Caco-2 (cell line): ENCODE measurements at regions not wholly inside any gene's neighbourhood (a gene's known extent, or its start where the extent isn't known, plus 50 kb on each side); places are given as distances from the start of the nearest gene placed in this dataset.

ENCODE experiments used
- BruUV-seq: library from RNA; stranded (reverse); fragments of 400-500 nt; replicated peaks from 2 replicates; lab custom pipeline; 2021; lab: Mats Ljungman, UMichigan
- CTCF ChIA-PET: fragments of 300-600 bp; sonication (Branson Sonifier 250); formaldehyde crosslinking; loops from one replicate; lab custom pipeline; 2022; ENCODE audit warnings: antibody characterized with exemption; lab: Charles Lee
- POLR2A ChIA-PET: fragments of 300-600 bp; sonication (Branson Sonifier 250); formaldehyde crosslinking; loops from one replicate; lab custom pipeline; 2022; ENCODE audit warnings: antibody characterized with exemption; lab: Charles Lee
- DNase-seq, 2 experiments: peaks; one replicate each; pipeline versions ENCODE4 v3.0.0 to v3.0.0-alpha.2; 2020 to 2022
- H3K27me3 ChIP-seq: replicated peaks from 2 replicates; pipeline ENCODE4 v1.6.0; 2011; ENCODE audit warnings: low read length; ENCODE audit not compliant: control insufficient read depth, insufficient read depth
- H3K36me3 ChIP-seq: 2 replicates; pipeline ENCODE4 v1.5.1; 2011; ENCODE audit warnings: low read length; ENCODE audit not compliant: control insufficient read depth, insufficient read depth
- H3K4me1 ChIP-seq: fragments of 250-450 bp; sonication (Bioruptor Pico); 2 replicates; pipeline ENCODE4 v1.5.1; 2020; ENCODE audit warnings: mild to moderate bottlenecking
- H3K4me3 ChIP-seq: 2 replicates; pipeline ENCODE4 v1.5.1; 2011; ENCODE audit warnings: low read depth, mild to moderate bottlenecking, control low read depth, low read length
- H3K9me3 ChIP-seq: fragments of 250-450 bp; sonication (Bioruptor Pico); 2 replicates; pipeline ENCODE4 v1.5.1; 2020; ENCODE audit warnings: mild to moderate bottlenecking, moderate library complexity
- H3K27ac Mint-ChIP-seq: one replicate; pipeline ENCODE4 v1.8.0; 2022; ENCODE audit warnings: mixed read lengths; ENCODE audit not compliant: unreplicated experiment
- H3K27me3 Mint-ChIP-seq: one replicate; pipeline ENCODE4 v1.8.0; 2022; ENCODE audit warnings: mixed read lengths; ENCODE audit not compliant: insufficient read depth, unreplicated experiment
- H3K36me3 Mint-ChIP-seq: one replicate; pipeline ENCODE4 v1.8.0; 2022; ENCODE audit warnings: mild to moderate bottlenecking, mixed read lengths; ENCODE audit not compliant: insufficient read depth, unreplicated experiment
- H3K4me1 Mint-ChIP-seq: one replicate; pipeline ENCODE4 v1.8.0; 2022; ENCODE audit warnings: low read depth, mixed read lengths; ENCODE audit not compliant: unreplicated experiment
- H3K4me3 Mint-ChIP-seq: one replicate; pipeline ENCODE4 v1.8.0; 2022; ENCODE audit warnings: mild to moderate bottlenecking, moderate library complexity, mixed read lengths; ENCODE audit not compliant: unreplicated experiment
- H3K9me3 Mint-ChIP-seq: one replicate; pipeline ENCODE4 v1.8.0; 2022; ENCODE audit warnings: mixed read lengths; ENCODE audit not compliant: unreplicated experiment
- intact Hi-C: fragments of 100-400 bp; cut with micrococcal nuclease; formaldehyde crosslinking; loops from one replicate; pipeline ENCODE4 v1.10.0; 2022; ENCODE audit not compliant: unreplicated experiment
- TF ChIP-seq, protein P1 (sequence below), 2 experiments: fragments of 200-600 bp in 1 of 2; IDR thresholded peaks; 1 replicate in 1 of 2; 2 replicates in 1 of 2; pipeline versions ENCODE4 v1.5.1 to v1.8.0; 2011 to 2022; ENCODE audit warnings: antibody characterized with exemption in 1 of 2, control low read depth in 1 of 2, inconsistent platforms in 1 of 2, low read depth in 1 of 2, low read length in 1 of 2, mild to moderate bottlenecking in 1 of 2, moderate library complexity in 1 of 2; ENCODE audit not compliant: insufficient read depth in 1 of 2, severe bottlenecking in 1 of 2, unreplicated experiment in 1 of 2

DNA sequence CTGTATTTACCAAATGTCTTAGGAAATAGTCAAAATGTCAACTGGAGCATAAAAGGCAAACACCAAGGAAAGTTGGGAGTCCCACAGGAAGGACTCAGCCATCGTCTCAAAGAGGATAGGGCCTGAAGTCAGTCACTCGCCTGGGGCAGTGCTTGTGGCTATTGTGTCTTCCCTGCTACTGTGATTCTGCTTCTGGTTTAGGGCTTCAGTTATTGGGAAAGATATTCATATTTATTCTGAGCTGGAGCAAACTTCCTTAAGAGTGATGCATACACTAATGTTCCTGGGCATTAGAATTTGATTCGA is 118.1 kb downstream of the EDEM1 start:
- ChIA-PET POLR2A (no interaction called here), CTCF (no interaction called here)
- peaks cover 27% of the 10 kb centered on the region for H3K4me1 ChIP-seq
- H3K4me3 ChIP-seq: no peak overlapping the region
- Mint-ChIP-seq H3K4me1 (peaks cover 15% of the 10 kb centered on the region), H3K27me3 (no peaks in the 10 kb centered on the region), H3K9me3 (peaks cover 11% of the 10 kb centered on the region), H3K27ac (peak overlapping the region; percentile 58), H3K36me3 (no peaks in the 10 kb centered on the region), H3K4me3 (peak overlapping the region; percentile 16)
- no peaks in the 10 kb centered on the region for H3K27me3 ChIP-seq
- DNase-seq: no peak
- no peaks in the 10 kb centered on the region for H3K9me3 ChIP-seq
- H3K36me3 ChIP-seq: no peaks in the 10 kb centered on the region
- TF ChIP-seq, protein P1, sequence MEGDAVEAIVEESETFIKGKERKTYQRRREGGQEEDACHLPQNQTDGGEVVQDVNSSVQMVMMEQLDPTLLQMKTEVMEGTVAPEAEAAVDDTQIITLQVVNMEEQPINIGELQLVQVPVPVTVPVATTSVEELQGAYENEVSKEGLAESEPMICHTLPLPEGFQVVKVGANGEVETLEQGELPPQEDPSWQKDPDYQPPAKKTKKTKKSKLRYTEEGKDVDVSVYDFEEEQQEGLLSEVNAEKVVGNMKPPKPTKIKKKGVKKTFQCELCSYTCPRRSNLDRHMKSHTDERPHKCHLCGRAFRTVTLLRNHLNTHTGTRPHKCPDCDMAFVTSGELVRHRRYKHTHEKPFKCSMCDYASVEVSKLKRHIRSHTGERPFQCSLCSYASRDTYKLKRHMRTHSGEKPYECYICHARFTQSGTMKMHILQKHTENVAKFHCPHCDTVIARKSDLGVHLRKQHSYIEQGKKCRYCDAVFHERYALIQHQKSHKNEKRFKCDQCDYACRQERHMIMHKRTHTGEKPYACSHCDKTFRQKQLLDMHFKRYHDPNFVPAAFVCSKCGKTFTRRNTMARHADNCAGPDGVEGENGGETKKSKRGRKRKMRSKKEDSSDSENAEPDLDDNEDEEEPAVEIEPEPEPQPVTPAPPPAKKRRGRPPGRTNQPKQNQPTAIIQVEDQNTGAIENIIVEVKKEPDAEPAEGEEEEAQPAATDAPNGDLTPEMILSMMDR (IDR thresholded peaks at IDR 0.05; ENCODE audit: insufficient read depth in 1 of 2, low read depth in 1 of 2, low read length in 1 of 2, severe bottlenecking in 1 of 2, unreplicated experiment in 1 of 2): no peak
- no TSS peak for BruUV-seq
- intact Hi-C loops: loop anchor here (1.0 to 10.0 kb wide), 12 partner anchors 27 to 1494 kb away; no protein-coding TSS in a partner anchor

GRCh38 chr3:5309171-5309570 is 121.7 kb downstream of the EDEM1 start:
- no TSS peak for BruUV-seq
- H3K4me1 ChIP-seq: peaks cover 19% of the 10 kb centered on the region
- no peak overlapping the region for H3K4me3 ChIP-seq
- intact Hi-C loops: loop anchor here (5.0 to 10.0 kb wide), 4 partner anchors 186 to 776 kb away; no protein-coding TSS in a partner anchor
- Mint-ChIP-seq H3K27me3 (no peaks in the 10 kb centered on the region), H3K4me3 (no peak overlapping the region), H3K36me3 (no peaks in the 10 kb centered on the region), H3K4me1 (peaks cover 15% of the 10 kb centered on the region), H3K9me3 (peaks cover 11% of the 10 kb centered on the region), H3K27ac (no peak overlapping the region)
- POLR2A ChIA-PET: no interaction called here
- CTCF ChIA-PET: no interaction called here
- H3K36me3 ChIP-seq: no peaks in the 10 kb centered on the region
- no peak for DNase-seq
- no peaks in the 10 kb centered on the region for H3K27me3 ChIP-seq
- H3K9me3 ChIP-seq: no peaks in the 10 kb centered on the region
- TF ChIP-seq, protein P1 (IDR thresholded peaks at IDR 0.05; ENCODE audit: insufficient read depth in 1 of 2, low read depth in 1 of 2, low read length in 1 of 2, severe bottlenecking in 1 of 2, unreplicated experiment in 1 of 2): no peak

DNA sequence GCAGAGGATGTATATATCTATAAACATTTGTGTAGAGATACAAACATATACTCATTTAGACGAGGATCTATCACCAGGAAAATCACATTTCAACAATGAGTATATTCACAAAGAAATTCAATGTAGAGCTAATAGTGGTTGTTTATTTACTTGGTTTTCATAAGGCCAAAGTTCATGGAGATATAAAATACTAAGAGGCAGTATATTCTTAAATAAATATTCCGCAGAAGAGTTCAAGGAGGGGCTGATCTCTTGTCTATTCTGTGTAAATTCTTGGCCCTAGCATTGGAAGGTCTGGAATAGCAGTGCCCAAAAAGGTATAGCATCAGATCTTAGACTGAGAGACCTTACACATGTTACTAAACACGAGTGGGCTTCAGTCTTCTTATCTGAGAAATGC is 122.1 kb downstream of the EDEM1 start:
- no peak for DNase-seq
- H3K9me3 ChIP-seq: no peaks in the 10 kb centered on the region
- intact Hi-C loops: loop anchor here (5.0 to 10.0 kb wide), 4 partner anchors 185 to 775 kb away; no protein-coding TSS in a partner anchor
- no peaks in the 10 kb centered on the region for H3K36me3 Mint-ChIP-seq
- no peaks in the 10 kb centered on the region for H3K27me3 ChIP-seq
- TF ChIP-seq, protein P1 (IDR thresholded peaks at IDR 0.05; ENCODE audit: insufficient read depth in 1 of 2, low read depth in 1 of 2, low read length in 1 of 2, severe bottlenecking in 1 of 2, unreplicated experiment in 1 of 2): no peak
- POLR2A ChIA-PET: no interaction called here
- H3K4me1 ChIP-seq: peaks cover 15% of the 10 kb centered on the region
- H3K27ac Mint-ChIP-seq: no peak overlapping the region
- H3K36me3 ChIP-seq: no peaks in the 10 kb centered on the region
- H3K4me3 ChIP-seq: no peak overlapping the region
- peaks cover 15% of the 10 kb centered on the region for H3K4me1 Mint-ChIP-seq
- no peak overlapping the region for H3K4me3 Mint-ChIP-seq
- H3K27me3 Mint-ChIP-seq: no peaks in the 10 kb centered on the region
- BruUV-seq: no TSS peak
- H3K9me3 Mint-ChIP-seq: peaks cover 11% of the 10 kb centered on the region
- CTCF ChIA-PET: no interaction called here
